HG03558 (cell line): ENCODE measurements at regions not wholly inside any gene's neighbourhood (a gene's known extent, or its start where the extent isn't known, plus 50 kb on each side); places are given as distances from the start of the nearest gene placed in this dataset.

Source experiments
- ATAC-seq: cut with Tn5 transposase; IDR thresholded peaks from one replicate; pipeline ENCODE4 v1.9.1; 2021; ENCODE audit warnings: moderate number of reproducible peaks; ENCODE audit not compliant: unreplicated experiment; ENCODE audit errors: extremely low read depth

GRCh38 chr14:71576472-71576871 is 355.8 kb upstream of the RGS6 start:
- ATAC-seq, result no peak

- no peak for ATAC-seq
These were observed 352.9 kb upstream of the RGS6 start for GRCh38 chr14:71579331-71579730.

- no peak for ATAC-seq
These were observed 349.5 kb upstream of the RGS6 start for GRCh38 chr14:71582705-71583104.

- ATAC-seq, result no peak
These were observed 349.0 kb upstream of the RGS6 start for GRCh38 chr14:71583194-71583593.

- no peak for ATAC-seq
These were observed 348.5 kb upstream of the RGS6 start for GRCh38 chr14:71583705-71584104.

GRCh38 chr14:71585361-71585760 is 346.9 kb upstream of the RGS6 start:
- no peak for ATAC-seq

GRCh38 chr14:71586131-71586897 is 345.9 kb upstream of the RGS6 start:
- ATAC-seq, result no peak

GRCh38 chr14:71588028-71588427 is 344.2 kb upstream of the RGS6 start:
- no peak for ATAC-seq

- ATAC-seq, result no peak
These were observed 343.5 kb upstream of the RGS6 start for GRCh38 chr14:71588576-71589215.

- ATAC-seq, result no peak
These were observed 342.6 kb upstream of the RGS6 start for GRCh38 chr14:71589609-71590008.

- no peak for ATAC-seq
These were observed 342.1 kb upstream of the RGS6 start for GRCh38 chr14:71590131-71590530.

- no peak for ATAC-seq
These were observed 341.0 kb upstream of the RGS6 start for GRCh38 chr14:71591231-71591630.

- no peak for ATAC-seq
These were observed 340.3 kb upstream of the RGS6 start for GRCh38 chr14:71591929-71592328.

GRCh38 chr14:71592361-71592760 is 339.9 kb upstream of the RGS6 start:
- ATAC-seq, result no peak

GRCh38 chr14:71593966-71594365 is 338.3 kb upstream of the RGS6 start:
- no peak for ATAC-seq

- no peak for ATAC-seq
These were observed 337.4 kb upstream of the RGS6 start for GRCh38 chr14:71594821-71595220.

- ATAC-seq, result no peak
These were observed 336.8 kb upstream of the RGS6 start for GRCh38 chr14:71595441-71595840.

- no peak for ATAC-seq
These were observed 334.8 kb upstream of the RGS6 start for GRCh38 chr14:71597287-71597920.

- no peak for ATAC-seq
These were observed 334.1 kb upstream of the RGS6 start for GRCh38 chr14:71597955-71598660.

- ATAC-seq, result no peak
These were observed 331.9 kb upstream of the RGS6 start for GRCh38 chr14:71600309-71600708.

- no peak for ATAC-seq
These were observed 329.7 kb upstream of the RGS6 start for GRCh38 chr14:71602524-71602923.
